ENCODE measurements at regions not wholly inside any gene's neighbourhood (a gene's known extent, or its start where the extent isn't known, plus 50 kb on each side); places are given as distances from the start of the nearest gene placed in this dataset.

DNA sequence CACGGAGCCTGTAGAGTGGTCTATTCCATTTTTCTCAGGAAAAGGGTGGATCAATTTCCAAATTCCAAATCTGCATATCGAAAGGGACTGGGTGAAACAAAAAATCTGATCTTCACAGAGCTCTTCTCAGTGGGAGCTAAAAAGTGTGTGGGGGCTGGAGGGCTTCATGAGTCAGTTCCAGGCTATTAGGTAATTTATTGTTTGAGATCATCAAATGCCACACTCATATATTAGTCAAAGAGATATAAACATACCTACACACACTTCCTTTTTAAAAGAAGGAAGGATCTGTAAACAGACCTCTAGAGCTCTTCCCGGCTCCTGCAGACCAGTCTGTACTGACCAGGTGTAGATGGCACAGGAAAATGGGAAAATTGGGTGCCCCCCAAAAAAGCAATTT, 175.4 kb downstream of the ZBTB18 start:
- Histone ChIP-seq H3K9me3 (no peaks in the 10 kb centered on the region), H3K4me1 (no peaks in the 10 kb centered on the region), H3K4me3 (ENCODE audit: low read depth, low read length) (no peak overlapping the region), H3K36me3 (ENCODE audit: control insufficient read depth, insufficient read depth, low read length) (no peaks in the 10 kb centered on the region), H3K27me3 (replicated peaks; ENCODE audit: control insufficient read depth, insufficient read depth, low read length) (no peaks in the 10 kb centered on the region)
- intact Hi-C loops (cut with micrococcal nuclease; ENCODE audit: unreplicated experiment), result no loop called here
- CTCF ChIA-PET, result no interaction called here
- DNase-seq, result no peak
- TF ChIP-seq, protein P1, sequence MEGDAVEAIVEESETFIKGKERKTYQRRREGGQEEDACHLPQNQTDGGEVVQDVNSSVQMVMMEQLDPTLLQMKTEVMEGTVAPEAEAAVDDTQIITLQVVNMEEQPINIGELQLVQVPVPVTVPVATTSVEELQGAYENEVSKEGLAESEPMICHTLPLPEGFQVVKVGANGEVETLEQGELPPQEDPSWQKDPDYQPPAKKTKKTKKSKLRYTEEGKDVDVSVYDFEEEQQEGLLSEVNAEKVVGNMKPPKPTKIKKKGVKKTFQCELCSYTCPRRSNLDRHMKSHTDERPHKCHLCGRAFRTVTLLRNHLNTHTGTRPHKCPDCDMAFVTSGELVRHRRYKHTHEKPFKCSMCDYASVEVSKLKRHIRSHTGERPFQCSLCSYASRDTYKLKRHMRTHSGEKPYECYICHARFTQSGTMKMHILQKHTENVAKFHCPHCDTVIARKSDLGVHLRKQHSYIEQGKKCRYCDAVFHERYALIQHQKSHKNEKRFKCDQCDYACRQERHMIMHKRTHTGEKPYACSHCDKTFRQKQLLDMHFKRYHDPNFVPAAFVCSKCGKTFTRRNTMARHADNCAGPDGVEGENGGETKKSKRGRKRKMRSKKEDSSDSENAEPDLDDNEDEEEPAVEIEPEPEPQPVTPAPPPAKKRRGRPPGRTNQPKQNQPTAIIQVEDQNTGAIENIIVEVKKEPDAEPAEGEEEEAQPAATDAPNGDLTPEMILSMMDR (IDR thresholded peaks at IDR 0.05; ENCODE audit: insufficient read depth in 1 of 2, low read depth in 1 of 2, low read length in 1 of 2, severe bottlenecking in 1 of 2, unreplicated experiment in 1 of 2), result no peak
- no peak overlapping the region for H3K27ac Mint-ChIP-seq (ENCODE audit: unreplicated experiment)
- no peaks in the 10 kb centered on the region for H3K4me1 Mint-ChIP-seq (ENCODE audit: low read depth, unreplicated experiment)
- POLR2A ChIA-PET, result no interaction called here
- H3K36me3 Mint-ChIP-seq (ENCODE audit: insufficient read depth, unreplicated experiment), result no peaks in the 10 kb centered on the region
- H3K9me3 Mint-ChIP-seq (ENCODE audit: unreplicated experiment), result peaks cover 10% of the 10 kb centered on the region
- H3K27me3 Mint-ChIP-seq (ENCODE audit: insufficient read depth, unreplicated experiment), result peaks cover 3% of the 10 kb centered on the region
- BruUV-seq (replicated peaks), result no TSS peak
- no peak overlapping the region for H3K4me3 Mint-ChIP-seq (ENCODE audit: unreplicated experiment)

DNA sequence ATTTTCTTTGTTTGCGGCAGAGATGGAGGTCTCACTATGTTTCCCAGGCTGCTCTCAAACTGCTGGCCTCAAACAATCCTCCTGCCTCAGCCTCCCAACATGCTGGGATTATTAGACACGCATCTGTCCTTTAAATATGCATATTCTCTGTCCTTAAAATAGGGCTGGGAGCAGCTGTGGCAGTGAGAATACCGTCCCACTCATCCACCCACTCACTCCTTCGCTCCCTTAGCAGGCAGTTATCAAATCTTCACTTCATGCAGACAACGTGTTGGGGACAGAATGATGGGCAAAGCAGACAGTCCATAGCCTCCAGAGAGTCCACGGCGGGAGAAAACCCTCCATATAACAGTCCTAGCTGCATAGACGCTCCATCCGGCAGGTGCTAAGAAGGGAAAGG, 179.4 kb downstream of the ZBTB18 start:
- ChIA-PET POLR2A (no interaction called here), CTCF (no interaction called here)
- no peaks in the 10 kb centered on the region for H3K36me3 Mint-ChIP-seq (ENCODE audit: insufficient read depth, unreplicated experiment)
- TF ChIP-seq, protein P1 (IDR thresholded peaks at IDR 0.05; ENCODE audit: insufficient read depth in 1 of 2, low read depth in 1 of 2, low read length in 1 of 2, severe bottlenecking in 1 of 2, unreplicated experiment in 1 of 2), result no peak
- Histone ChIP-seq H3K27me3 (replicated peaks; ENCODE audit: control insufficient read depth, insufficient read depth, low read length) (no peaks in the 10 kb centered on the region), H3K4me1 (peaks cover 3% of the 10 kb centered on the region; the same call in 1 of the 2 replicates), H3K4me3 (ENCODE audit: low read depth, low read length) (no peak overlapping the region), H3K36me3 (ENCODE audit: control insufficient read depth, insufficient read depth, low read length) (no peaks in the 10 kb centered on the region), H3K9me3 (no peaks in the 10 kb centered on the region)
- no peak overlapping the region for H3K27ac Mint-ChIP-seq (ENCODE audit: unreplicated experiment)
- no peaks in the 10 kb centered on the region for H3K4me1 Mint-ChIP-seq (ENCODE audit: low read depth, unreplicated experiment)
- intact Hi-C loops (cut with micrococcal nuclease; ENCODE audit: unreplicated experiment), result loop anchor here (2.0 kb wide), 1 partner anchor 42 kb away; no protein-coding TSS in a partner anchor
- no peak for DNase-seq
- H3K4me3 Mint-ChIP-seq (ENCODE audit: unreplicated experiment), result no peak overlapping the region
- BruUV-seq (replicated peaks), result no TSS peak
- no peaks in the 10 kb centered on the region for H3K27me3 Mint-ChIP-seq (ENCODE audit: insufficient read depth, unreplicated experiment)
- no peaks in the 10 kb centered on the region for H3K9me3 Mint-ChIP-seq (ENCODE audit: unreplicated experiment)

DNA sequence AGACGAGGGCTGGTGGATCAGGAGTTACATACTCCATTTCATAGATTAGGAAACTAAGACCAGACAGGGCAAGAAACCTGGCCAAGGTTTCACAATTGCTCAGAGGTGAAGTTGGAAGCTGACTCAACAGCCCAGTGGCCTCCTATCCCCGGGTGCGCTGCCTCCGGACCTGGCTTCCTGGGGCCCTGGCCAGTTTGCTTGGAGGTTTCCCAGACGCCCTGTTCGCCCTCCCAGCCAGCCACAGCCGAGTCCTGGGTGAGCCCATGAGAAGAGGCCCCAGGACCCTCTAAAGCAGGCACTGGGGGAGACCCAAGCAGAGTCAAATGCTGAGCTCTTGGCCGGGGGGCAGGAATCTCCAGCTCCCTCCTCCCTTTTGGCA, 180.1 kb downstream of the ZBTB18 start:
- peak overlapping the region; percentile 77 for H3K4me3 Mint-ChIP-seq (ENCODE audit: unreplicated experiment)
- no peaks in the 10 kb centered on the region for H3K27me3 Mint-ChIP-seq (ENCODE audit: insufficient read depth, unreplicated experiment)
- H3K9me3 Mint-ChIP-seq (ENCODE audit: unreplicated experiment), result no peaks in the 10 kb centered on the region
- Histone ChIP-seq H3K9me3 (no peaks in the 10 kb centered on the region), H3K4me1 (peaks cover 3% of the 10 kb centered on the region; the same call in 1 of the 2 replicates), H3K36me3 (ENCODE audit: control insufficient read depth, insufficient read depth, low read length) (no peaks in the 10 kb centered on the region), H3K4me3 (ENCODE audit: low read depth, low read length) (peak overlapping the region; percentile 38), H3K27me3 (replicated peaks; ENCODE audit: control insufficient read depth, insufficient read depth, low read length) (no peaks in the 10 kb centered on the region)
- ChIA-PET POLR2A (no interaction called here), CTCF (no interaction called here)
- no peak for DNase-seq
- no peaks in the 10 kb centered on the region for H3K36me3 Mint-ChIP-seq (ENCODE audit: insufficient read depth, unreplicated experiment)
- TF ChIP-seq, protein P1 (IDR thresholded peaks at IDR 0.05; ENCODE audit: insufficient read depth in 1 of 2, low read depth in 1 of 2, low read length in 1 of 2, severe bottlenecking in 1 of 2, unreplicated experiment in 1 of 2), result no peak
- intact Hi-C loops (cut with micrococcal nuclease; ENCODE audit: unreplicated experiment), result loop anchor here (1.0 to 2.0 kb wide), 2 partner anchors 10 to 42 kb away; no protein-coding TSS in a partner anchor
- no peak overlapping the region for H3K27ac Mint-ChIP-seq (ENCODE audit: unreplicated experiment)
- BruUV-seq (replicated peaks), result no TSS peak
- H3K4me1 Mint-ChIP-seq (ENCODE audit: low read depth, unreplicated experiment), result peaks cover under 1% of the 10 kb centered on the region

Measured in Caco-2 (cell line).